Fibroblast of pulmonary artery (primary cell): ENCODE measurements at regions not wholly inside any gene's neighbourhood (a gene's known extent, or its start where the extent isn't known, plus 50 kb on each side); places are given as distances from the start of the nearest gene placed in this dataset.

Source experiments
- DNase-seq: peaks from one replicate; pipeline ENCODE4 v3.0.0-alpha.2; 2010; ENCODE audit warnings: low read depth
- H3K4me3 ChIP-seq: replicated peaks from 2 replicates; pipeline ENCODE4 v1.5.1; 2011; ENCODE audit warnings: low read depth, mild to moderate bottlenecking, control low read depth, low read length, moderate library complexity
- TF ChIP-seq, protein P1 (sequence below): IDR thresholded peaks from 2 replicates; pipeline ENCODE4 v1.5.1; 2011; ENCODE audit warnings: mild to moderate bottlenecking, control low read depth, low read length, inconsistent platforms; ENCODE audit errors: missing control alignments

DNA sequence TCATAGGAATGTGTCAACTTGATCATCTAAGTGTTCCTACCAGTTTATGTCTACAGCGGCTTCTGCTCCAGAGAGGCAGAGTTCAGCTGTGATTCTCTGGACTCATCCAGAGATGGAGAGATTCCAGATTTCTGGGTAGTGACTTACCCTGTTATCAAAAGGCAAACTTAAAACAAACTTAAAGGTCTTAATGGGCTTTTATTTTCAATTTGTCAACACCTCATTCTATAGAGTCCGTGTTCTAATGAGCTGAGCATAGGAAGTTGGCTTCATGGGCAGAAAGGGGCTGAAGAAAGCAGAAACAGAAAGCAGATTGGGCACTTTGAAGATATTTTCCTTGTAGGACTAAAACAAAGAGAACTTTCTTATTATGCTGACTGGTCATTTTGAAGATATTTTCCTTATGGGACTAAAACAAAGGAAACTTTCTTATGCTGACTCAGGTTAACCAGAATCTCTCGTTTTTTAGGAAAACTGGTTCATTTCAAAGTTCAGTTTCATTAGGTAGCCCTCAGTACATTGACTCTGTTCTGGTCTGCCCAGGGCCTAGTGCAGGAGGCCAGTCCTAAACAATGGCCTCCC is 185.1 kb downstream of the CDH26 start:
- no peak for DNase-seq
- no peak overlapping the region for H3K4me3 ChIP-seq
- TF ChIP-seq, protein P1, sequence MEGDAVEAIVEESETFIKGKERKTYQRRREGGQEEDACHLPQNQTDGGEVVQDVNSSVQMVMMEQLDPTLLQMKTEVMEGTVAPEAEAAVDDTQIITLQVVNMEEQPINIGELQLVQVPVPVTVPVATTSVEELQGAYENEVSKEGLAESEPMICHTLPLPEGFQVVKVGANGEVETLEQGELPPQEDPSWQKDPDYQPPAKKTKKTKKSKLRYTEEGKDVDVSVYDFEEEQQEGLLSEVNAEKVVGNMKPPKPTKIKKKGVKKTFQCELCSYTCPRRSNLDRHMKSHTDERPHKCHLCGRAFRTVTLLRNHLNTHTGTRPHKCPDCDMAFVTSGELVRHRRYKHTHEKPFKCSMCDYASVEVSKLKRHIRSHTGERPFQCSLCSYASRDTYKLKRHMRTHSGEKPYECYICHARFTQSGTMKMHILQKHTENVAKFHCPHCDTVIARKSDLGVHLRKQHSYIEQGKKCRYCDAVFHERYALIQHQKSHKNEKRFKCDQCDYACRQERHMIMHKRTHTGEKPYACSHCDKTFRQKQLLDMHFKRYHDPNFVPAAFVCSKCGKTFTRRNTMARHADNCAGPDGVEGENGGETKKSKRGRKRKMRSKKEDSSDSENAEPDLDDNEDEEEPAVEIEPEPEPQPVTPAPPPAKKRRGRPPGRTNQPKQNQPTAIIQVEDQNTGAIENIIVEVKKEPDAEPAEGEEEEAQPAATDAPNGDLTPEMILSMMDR = no peak

DNA sequence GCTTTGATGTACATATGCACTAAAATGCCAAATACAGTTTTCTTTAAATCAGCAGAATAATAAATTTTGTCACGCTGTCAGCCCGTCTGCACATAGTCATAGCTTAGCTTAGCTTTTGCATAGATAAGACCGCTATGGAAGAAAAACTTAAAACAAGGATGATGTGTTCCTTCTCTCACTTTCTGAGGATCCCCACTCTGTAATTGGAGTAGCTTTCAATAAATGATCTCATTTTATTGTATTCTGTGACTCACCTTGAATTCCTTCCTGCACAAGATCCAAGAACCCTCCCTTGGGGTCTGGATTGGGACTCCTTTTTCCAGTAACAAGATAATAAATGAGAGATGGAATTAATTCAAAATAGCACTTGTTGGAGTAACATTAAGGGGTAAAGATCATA is 186.2 kb downstream of the CDH26 start:
- DNase-seq = no peak
- TF ChIP-seq, protein P1 = no peak
- no peak overlapping the region for H3K4me3 ChIP-seq

GRCh38 chr20:60144974-60145527 is 186.8 kb downstream of the CDH26 start:
- no peak for DNase-seq
- TF ChIP-seq, protein P1 = no peak

DNA sequence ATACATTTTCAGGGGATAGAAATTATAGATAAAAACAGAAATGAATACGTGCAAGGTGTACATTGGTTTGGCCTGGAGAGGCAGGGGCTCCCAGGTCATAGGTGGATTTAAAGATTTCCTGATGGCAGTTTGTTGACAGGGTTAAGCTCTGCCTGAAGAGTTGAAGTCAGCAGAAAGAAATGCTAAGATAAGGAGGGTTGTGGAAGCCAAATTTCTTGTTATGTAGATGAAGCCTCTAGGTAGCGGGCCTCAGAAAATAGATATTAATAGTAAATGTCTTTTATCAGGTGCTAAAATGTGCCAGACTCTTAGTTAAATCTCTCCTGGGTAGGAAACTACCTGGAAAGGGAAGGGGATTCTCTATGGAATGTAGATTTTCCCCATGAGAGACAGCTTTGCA is 188.8 kb downstream of the CDH26 start:
- TF ChIP-seq, protein P1 = no peak
- no peak for DNase-seq
- H3K4me3 ChIP-seq = no peak overlapping the region

More at GRCh38 chr20:60144974-60145527, 186.8 kb downstream of the CDH26 start:
- H3K4me3 ChIP-seq = no peak overlapping the region

GRCh38 chr20:60148885-60149284 is 190.7 kb downstream of the CDH26 start:
- H3K4me3 ChIP-seq = no peak overlapping the region
- DNase-seq = no peak
- TF ChIP-seq, protein P1 = no peak

GRCh38 chr20:60152792-60153191 is 194.6 kb downstream of the CDH26 start:
- TF ChIP-seq, protein P1 = no peak
- H3K4me3 ChIP-seq = no peak overlapping the region
- no peak for DNase-seq

DNA sequence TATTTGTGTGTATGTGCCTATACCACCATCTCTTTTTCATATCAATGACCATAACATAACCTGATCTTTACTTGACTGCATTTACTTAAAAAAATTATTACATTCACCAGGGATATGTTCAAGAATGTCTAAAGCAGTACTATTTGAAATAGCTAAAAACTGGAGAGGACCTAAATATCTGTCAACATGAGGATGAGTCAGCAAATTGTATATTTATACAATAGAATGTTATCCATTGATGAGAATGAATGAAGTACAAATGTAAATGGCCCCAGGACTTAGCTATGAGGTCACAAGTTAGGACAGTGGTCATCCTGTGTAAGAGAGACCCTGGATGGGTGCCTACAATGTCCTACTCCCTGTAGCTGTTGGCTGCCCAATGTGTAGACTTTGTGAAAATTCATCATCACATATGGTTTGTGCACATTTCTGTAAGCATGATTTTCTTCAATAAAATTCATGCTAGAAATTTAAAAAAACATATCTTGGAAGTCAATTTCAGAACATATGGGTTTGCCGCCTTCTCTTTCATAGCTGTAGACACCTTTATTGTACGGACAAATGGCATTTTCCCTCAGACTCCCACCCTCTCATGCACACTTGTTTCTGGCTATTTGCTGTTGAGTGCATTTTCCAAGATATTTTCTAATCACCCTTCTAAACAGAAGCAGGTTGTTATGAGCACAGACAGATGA is 202.4 kb downstream of the CDH26 start:
- DNase-seq = no peak
- TF ChIP-seq, protein P1 = no peak
- H3K4me3 ChIP-seq = no peak overlapping the region
